GM19043 (cell line): ENCODE measurements at regions not wholly inside any gene's neighbourhood (a gene's known extent, or its start where the extent isn't known, plus 50 kb on each side); places are given as distances from the start of the nearest gene placed in this dataset.
"Not testable (repeated sequence)": the region's sequence is repeated elsewhere in the genome, so short reads cannot be mapped to it uniquely, and the experiment has no call there.

Experiments used
- ATAC-seq: cut with Tn5 transposase; IDR thresholded peaks from one replicate; pipeline ENCODE4 v1.9.1; 2021; ENCODE audit warnings: low read depth; ENCODE audit not compliant: unreplicated experiment

GRCh38 chr13:78881751-78882150 lies 222.8 kb upstream of the OBI1 start:
- no peak for ATAC-seq

GRCh38 chr13:78881054-78881453 lies 222.1 kb upstream of the OBI1 start:
- ATAC-seq: no peak

GRCh38 chr13:78876915-78877549 lies 218.1 kb upstream of the OBI1 start:
- no peak for ATAC-seq

GRCh38 chr13:78875792-78876580 lies 217.0 kb upstream of the OBI1 start:
- no peak for ATAC-seq

- no peak for ATAC-seq
These were observed 210.0 kb upstream of the OBI1 start for GRCh38 chr13:78868991-78869390.

GRCh38 chr13:78867655-78868054 lies 208.7 kb upstream of the OBI1 start:
- no peak for ATAC-seq

- not testable (repeated sequence) for ATAC-seq
These were observed 207.1 kb upstream of the OBI1 start for GRCh38 chr13:78866076-78866475.

GRCh38 chr13:78862446-78862845 lies 203.5 kb upstream of the OBI1 start:
- no peak for ATAC-seq

GRCh38 chr13:78852709-78853108 lies 193.8 kb upstream of the OBI1 start:
- no peak for ATAC-seq

GRCh38 chr13:78845656-78846365 lies 186.9 kb upstream of the OBI1 start:
- no peak for ATAC-seq

GRCh38 chr13:78844106-78844505 lies 185.2 kb upstream of the OBI1 start:
- ATAC-seq: no peak

- no peak for ATAC-seq
These were observed 182.5 kb upstream of the OBI1 start for GRCh38 chr13:78841358-78841963.

- no peak for ATAC-seq
These were observed 177.4 kb upstream of the OBI1 start for GRCh38 chr13:78836238-78836784.

GRCh38 chr13:78832461-78832860 lies 173.5 kb upstream of the OBI1 start:
- no peak for ATAC-seq

GRCh38 chr13:78830508-78830907 lies 171.6 kb upstream of the OBI1 start:
- no peak for ATAC-seq

GRCh38 chr13:78829821-78830220 lies 170.9 kb upstream of the OBI1 start:
- no peak for ATAC-seq

- no peak for ATAC-seq
These were observed 168.5 kb upstream of the OBI1 start for GRCh38 chr13:78827471-78827870.

- ATAC-seq: no peak
These were observed 168.0 kb upstream of the OBI1 start for GRCh38 chr13:78826936-78827335.

- ATAC-seq: no peak
These were observed 167.4 kb upstream of the OBI1 start for GRCh38 chr13:78826312-78826711.

GRCh38 chr13:78820541-78820940 lies 161.6 kb upstream of the OBI1 start:
- ATAC-seq: no peak

- no peak for ATAC-seq
These were observed 157.6 kb upstream of the OBI1 start for GRCh38 chr13:78816592-78816991.
